ENCODE measurements at regions not wholly inside any gene's neighbourhood (a gene's known extent, or its start where the extent isn't known, plus 50 kb on each side); places are given as distances from the start of the nearest gene placed in this dataset.

DNA sequence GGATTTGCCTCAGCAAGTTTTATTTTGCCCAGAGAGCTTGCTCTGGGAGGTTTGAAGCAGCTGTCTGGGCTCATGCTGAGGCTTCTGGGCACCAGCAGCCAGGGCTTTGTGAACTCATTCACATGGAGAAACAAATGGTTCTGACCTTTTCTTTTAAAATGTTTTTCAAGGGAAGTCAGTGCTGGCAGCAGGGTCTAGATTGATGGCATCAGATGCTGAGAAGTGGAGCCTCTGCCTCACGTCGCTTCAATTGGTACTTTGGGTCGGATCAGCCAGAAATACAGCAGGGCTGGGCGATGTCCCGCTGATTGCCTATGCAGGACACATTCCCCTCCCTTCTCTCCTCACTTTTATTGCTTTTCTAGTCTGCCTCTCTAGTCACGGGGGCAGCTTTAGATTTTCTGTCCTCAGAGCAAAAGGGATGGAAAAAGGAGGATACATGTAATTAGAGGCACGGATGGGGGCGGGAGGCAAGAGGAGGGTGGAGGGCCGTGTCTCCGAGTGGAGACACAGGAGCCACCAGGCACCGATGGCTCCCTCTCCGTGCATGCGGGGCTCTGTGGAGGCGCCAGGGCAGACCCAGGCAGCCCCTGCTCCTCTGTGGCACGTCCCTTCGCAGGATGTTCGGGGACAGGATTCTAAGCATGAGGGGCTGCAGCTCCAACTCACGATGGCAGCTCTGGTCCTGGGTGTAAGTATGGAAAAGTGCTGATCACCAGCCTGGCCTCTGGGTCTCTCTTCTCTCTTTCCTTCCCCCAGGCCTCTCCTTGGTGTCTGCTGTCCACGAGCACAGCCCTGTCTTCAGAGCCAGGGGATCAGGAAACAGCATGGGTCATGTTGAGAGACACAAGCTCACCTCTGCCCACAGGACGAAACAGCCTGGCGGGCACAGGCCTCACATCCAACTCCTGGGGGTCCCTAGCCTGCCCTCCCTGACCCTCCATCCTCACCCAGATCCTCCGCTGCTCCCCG lies 116.1 kb downstream of the FAM43A start:
- no peak for DNase-seq (ENCODE audit: extremely low read depth in 1 of 2, low read depth in 1 of 2)

DNA sequence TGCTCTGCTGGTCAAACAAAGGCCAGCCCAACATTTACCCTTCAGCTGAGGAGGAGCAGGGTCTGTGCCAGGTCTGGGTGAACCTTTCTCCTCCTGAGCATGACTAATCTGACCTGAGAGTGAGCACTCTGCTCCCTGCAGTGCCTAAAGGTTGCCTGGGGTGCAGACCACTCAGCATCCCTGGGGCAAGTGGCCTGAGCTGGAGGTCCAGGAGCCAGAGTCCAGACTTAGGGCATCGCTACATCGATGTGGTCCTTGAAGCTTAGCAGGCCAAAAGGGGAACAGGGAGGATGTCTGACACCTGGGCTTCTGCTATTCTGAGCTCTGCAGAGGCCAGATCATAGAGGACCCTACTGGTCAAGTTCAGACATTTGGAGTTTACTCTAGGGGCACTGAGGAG lies 119.1 kb downstream of the FAM43A start:
- DNase-seq (ENCODE audit: extremely low read depth in 1 of 2, low read depth in 1 of 2) = no peak

DNA sequence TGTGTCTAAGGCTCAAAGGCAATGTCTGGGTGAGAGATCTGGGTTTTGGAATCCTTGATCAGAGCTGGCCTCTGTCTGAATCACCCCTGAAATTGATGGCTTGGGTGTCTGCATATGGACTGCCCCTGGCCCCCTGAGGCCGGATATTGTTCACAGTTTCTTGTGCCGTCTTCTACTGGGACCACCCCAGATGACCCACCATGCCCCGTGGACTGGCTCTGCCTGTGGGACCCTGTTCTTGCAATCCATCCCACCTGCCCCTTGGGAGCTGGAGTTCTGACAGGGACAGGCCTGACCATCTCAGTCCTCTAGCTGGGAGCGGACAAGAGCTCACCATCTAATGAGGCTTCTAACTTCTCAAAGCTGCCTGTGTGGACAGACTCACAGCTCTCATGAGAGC lies 119.9 kb downstream of the FAM43A start:
- DNase-seq (ENCODE audit: extremely low read depth in 1 of 2, low read depth in 1 of 2) = no peak

DNA sequence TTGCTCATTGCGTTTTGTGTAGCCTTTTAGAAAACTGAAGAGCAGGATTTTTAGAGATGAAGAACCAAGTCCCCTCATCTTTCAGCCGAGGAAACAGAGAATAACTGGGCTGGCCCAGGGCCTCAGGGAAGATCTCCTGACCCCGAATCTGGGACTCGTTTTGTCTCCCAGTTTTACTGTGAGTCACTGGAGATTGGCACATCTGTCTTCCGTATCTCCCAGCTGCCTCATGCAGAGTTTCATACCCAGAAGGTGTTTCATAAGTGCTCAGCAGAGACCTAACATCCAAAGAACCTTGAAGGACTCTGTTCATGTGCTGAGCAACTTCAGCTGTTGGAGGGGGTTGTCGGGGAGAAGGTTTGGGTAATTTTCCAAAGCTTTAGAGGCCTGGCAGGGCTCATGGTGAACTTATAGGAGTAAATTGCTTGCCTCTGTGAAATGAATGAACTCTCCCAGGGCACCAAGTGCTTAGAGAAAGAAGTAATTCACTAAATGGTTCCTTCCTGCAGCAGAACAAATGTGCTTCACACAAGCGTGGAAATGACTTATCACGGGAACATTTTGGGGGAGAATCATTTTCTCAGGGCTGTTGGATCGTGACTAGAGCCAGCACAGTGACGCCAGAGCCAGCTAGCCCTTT lies 121.4 kb downstream of the FAM43A start:
- no peak for DNase-seq (ENCODE audit: extremely low read depth in 1 of 2, low read depth in 1 of 2)

DNA sequence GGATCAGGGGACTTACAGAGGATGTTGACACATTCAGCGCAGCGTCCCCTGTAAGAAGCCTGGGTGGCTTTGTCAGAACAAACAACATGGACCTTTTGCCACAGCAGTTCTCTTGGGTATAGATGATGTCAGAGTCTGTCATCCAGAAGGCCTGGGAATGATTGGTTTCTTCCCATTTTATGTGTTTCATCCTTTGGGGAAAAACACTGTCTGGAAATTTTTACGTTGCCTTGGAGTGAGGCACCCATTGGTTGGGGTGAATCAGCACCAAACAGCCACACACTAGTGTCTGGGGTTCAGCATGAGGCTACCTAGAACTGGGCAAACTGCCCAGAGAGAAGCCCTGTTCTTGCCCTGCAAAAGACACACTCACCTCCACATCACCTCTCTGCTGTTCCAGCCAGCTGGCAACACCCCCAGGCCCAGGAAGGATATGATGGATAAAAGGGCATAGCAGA lies 123.0 kb downstream of the FAM43A start:
- DNase-seq (ENCODE audit: extremely low read depth in 1 of 2, low read depth in 1 of 2) = no peak

DNA sequence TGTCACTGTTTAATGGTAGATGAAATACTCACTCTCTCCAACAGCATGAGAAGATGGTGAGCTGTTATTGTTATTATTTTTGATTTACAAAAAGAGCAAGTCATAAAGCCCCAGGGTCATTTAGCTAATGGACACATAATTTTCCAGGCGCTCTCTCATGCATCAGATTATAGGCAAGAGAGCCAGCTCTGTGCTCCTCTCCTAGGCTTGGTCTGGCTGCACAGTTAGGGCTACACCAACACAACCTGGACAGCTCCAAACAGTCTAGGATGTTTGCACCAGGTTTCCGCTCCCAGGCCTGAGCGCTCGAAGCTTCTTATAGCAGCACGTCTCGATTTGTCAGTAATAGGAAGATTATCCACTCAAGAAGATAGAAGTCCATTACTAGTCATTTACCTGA lies 123.7 kb downstream of the FAM43A start:
- no peak for DNase-seq (ENCODE audit: extremely low read depth in 1 of 2, low read depth in 1 of 2)

DNA sequence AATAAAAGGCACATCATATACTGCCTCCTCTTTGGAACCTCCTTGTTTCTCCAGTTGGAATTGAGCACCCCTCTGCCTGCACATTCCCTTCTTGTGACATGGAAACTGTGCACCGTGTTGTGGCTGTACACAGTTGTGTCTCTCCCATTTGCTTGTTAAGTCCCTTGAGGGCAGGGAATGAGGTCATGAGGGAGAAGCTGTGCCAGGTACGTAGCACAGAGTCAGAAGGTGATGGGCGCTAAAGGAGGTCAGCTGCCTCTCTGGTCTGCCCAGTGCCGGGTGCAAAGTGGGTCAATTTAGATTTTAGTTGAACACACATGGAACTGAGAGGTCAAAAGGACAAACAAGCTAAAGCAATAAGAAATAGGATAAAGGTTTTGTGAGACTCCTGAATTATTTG lies 124.4 kb downstream of the FAM43A start:
- DNase-seq (ENCODE audit: extremely low read depth in 1 of 2, low read depth in 1 of 2) = no peak

DNA sequence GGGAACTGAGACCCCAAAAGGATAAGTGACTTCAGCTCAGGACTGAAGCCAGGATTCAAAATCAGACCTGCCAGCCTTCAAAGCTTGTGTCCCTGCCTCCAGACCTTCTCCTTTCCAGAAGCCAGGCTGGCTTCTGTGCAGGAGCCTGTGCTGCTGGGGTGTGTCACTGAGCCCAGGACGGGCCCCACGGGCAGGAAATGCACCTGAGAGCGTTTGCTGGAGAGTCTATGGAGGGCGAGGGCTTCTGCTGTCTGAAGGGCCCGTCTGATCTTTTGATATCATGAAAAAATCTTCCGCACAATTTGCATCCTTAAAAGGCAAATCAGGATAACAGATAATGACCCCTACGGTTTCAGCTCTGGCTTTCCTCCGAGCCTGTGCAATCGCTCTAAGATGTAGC lies 125.4 kb downstream of the FAM43A start:
- no peak for DNase-seq (ENCODE audit: extremely low read depth in 1 of 2, low read depth in 1 of 2)

DNA sequence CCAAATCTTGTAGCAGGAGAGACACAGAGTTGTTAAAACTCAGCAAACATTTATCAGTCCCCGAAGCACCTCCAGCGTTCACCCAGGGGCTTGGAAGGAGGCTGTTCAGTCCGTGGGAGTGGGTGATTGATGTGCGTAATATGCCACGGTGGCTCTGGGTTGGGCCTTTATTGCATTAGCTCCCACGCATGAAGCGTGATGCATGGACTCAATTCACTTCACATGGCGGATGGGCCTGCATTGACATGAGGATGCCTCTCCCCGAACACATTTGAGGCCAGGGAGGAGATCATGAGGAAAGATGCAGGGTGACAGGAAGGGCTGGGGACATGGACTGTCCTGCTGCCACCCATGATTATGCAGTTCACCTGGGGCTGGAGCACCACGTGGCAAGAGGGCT lies 126.5 kb downstream of the FAM43A start:
- DNase-seq (ENCODE audit: extremely low read depth in 1 of 2, low read depth in 1 of 2) = no peak

DNA sequence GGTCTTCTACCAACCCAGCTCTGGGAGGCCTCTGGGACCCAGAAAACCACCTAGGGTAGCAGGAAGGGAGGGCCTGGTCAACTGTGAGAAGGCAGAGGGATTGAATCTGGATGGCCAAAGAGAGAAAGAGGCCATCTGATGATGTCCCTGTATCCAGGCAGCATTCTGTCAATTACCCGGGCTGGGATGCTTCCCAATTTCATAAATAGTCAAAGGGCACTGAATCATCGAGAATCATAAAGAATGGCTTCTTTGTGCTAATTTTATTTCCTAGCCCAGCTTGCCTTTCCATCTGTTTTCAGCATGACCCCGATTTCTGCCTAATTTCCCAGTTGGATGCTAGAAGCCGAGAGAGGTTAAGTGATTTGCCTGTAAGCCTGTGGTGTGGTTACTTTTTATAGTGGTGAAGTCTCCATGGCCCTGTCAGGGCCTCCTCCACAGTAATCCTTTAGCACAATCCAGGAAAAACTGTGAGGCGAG lies 129.2 kb downstream of the FAM43A start:
- no peak for DNase-seq (ENCODE audit: extremely low read depth in 1 of 2, low read depth in 1 of 2)

DNA sequence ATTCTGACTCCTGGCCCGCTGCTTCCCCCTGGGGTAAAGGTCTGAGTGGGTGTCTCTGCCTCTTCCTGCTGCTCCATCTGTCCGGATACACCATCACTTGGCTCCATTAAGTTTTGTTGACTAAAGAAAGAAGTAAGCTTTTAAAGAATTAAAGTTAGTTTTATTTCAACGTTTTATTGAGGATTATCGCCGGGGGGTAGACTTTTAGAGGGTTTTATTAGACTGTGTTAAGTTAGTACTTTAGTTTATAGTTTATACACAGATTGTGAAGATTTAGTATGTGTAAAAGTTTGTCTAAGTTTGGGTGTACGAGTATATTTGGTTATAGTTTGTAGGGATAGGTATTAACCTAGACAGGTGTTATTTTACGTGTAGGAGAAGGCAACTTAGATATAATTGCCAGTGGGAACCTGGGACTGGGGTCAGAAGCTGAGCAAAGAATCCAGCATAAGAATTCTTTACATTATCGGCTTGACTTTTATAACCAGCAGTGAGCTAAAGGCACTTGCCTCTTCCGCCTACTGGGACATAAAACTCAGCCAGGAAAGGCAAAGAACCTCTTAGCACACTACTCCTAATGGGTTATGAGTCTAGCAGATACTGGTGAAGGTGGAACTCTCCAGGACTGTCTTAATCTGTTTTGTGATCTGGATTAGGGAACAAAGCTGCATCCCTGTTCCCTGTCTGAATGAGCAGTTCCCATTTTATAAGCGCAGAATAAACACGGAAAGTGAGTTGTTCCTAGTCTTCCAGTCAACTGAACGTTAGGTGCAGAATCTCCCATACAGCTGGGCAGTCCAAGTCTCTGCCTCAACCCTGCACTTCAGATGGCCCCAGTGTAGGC lies 131.3 kb downstream of the FAM43A start:
- DNase-seq (ENCODE audit: extremely low read depth in 1 of 2, low read depth in 1 of 2) = no peak

DNA sequence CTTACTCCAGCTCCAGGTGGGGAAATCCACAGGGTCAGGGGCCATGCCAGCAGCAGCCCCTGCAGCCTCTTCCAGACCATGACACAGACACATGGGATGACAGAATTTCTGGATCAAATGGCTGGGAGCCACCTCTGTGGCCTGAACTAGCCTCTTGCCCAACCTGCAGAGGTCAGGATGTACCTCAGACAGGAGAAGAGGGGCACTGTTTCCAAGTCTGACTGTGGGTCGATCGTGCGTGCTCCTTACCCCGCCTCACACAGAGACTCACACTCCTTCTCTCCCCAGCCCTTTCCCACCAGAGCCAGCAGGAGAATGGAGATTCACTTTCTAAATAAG lies 131.9 kb downstream of the FAM43A start:
- DNase-seq (ENCODE audit: extremely low read depth in 1 of 2, low read depth in 1 of 2) = no peak

DNA sequence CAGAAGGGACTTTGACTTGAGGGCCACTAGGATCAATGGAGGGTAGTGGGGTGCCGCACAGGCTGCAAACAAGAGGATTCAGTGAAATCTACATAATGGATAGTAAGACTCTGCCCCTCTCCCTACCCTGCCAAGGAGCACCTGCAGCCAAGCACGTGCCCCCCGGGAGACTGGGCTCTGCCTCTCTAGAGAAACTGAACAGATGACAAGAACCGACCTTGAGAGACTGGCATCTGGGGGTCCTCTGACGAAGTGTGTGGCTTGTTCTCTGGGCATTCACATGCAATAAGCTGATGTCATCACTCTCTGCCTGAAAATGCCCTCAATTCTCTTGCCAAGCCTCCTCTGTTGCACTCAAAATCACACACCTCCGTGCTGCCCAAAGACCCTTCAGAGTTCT lies 132.3 kb downstream of the FAM43A start:
- DNase-seq (ENCODE audit: extremely low read depth in 1 of 2, low read depth in 1 of 2) = no peak

DNA sequence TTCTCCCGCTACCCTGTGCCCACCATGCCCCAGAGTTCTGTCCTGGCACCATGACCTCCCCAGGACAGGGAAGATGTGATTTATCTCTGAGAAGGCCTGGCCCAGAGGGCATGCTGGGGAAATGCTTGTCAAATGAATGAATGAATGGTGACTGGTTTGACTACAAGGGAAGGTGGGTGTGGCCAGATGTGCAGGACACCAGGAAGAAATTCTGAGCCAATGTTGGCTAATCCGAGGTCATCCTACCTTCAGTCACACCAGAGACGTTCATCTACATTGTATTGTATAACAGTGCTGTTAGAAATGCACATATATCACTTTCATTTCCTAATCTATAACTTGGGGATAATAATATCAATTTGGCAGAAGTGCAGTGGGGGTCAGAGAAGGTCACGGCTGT lies 138.4 kb downstream of the FAM43A start:
- DNase-seq (ENCODE audit: extremely low read depth in 1 of 2, low read depth in 1 of 2) = no peak

DNA sequence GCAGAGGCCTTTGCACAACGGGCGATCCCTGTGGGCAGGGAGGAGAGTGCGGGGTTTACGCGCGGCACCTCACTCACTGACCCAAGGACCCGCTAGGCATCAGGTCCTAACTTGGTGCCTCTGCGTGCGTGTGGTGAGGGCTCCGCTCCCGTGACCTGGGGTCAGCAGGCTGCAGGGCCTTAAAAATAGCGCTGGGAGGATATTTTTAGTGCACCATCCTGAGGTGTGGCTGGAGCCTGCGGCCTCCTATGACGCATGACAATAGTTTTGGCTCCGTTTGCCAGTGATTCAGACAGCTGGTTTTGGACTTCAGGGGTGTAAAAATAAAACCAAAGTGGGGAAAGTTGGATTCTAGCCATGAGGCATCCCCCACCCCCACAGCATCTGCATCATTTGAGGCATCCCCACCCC lies 139.0 kb downstream of the FAM43A start:
- DNase-seq (ENCODE audit: extremely low read depth in 1 of 2, low read depth in 1 of 2) = no peak

DNA sequence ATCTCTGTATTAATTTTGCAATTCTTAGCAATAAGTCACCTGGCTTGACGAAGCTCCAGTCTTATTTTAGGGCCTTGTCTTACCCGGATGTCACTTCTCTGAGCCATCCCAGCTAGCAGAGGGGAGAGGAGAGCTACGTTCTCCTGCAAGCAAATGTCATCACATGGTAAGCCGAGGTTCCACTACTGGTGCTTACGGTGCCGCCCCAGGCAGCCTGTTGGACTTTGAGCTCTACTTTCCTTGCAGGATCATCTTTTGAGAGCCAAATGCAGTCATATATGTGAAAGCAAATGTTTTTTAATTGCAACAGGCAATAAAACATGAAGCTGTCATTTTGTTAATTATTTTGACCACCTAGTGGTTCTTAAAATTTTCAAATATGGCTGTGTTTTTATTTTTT lies 140.9 kb downstream of the FAM43A start:
- DNase-seq (ENCODE audit: extremely low read depth in 1 of 2, low read depth in 1 of 2) = no peak

DNA sequence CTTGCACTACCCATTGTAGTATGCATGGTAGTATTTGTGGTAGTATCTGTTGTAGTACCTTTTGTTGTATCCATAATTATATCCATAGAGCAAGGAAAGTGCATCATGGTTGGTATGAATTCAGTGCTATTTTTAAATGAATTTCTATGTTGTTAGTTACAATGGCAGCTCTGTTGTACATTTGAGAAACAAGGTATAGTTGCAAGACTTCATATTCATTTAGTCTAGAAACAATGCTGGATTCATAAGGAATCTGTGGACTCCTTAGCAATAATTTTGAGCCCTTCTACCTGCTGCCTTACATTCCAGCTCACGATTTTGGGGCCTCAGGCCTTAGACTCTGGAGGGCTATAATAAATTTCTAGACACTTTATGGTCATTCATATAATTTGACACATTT lies 141.8 kb downstream of the FAM43A start:
- no peak for DNase-seq (ENCODE audit: extremely low read depth in 1 of 2, low read depth in 1 of 2)

DNA sequence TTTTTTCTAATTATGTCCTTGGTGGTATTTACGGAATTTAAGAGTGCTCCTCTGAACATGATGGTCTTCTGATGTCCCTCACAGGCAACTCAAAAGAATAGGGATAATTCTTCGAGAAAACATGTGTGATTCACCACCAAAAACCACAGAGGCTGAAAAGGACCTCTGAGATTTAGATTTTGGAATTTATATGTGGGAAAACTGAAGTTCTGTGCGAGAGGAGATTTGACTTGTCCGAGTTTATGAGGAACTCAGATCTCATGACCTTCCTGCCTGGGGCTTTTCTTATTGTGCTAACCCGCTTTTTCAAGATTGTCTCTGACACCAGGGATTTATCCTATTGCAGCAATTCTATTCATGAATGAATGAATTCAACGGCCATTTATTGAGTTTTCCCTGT lies 142.4 kb downstream of the FAM43A start:
- DNase-seq (ENCODE audit: extremely low read depth in 1 of 2, low read depth in 1 of 2) = no peak

DNA sequence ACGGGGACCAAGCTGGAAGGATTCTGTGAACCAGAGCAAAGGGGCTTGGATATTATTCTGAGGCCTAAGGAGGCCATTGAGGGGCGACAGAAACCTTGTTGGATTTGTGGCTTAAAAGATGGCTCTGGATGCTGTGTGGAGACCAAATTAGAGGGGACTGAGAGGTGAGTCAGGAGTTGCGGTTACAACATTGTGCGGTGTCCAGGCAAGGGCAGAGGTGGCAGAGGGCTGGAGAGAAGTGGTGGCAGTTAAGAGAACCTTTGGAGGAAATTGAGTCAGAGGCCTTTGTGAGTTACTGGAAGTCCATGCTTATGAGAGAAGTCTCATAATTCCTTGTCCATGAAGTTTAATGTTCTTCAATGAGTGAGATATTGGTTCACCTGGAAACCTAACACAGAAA lies 143.2 kb downstream of the FAM43A start:
- no peak for DNase-seq (ENCODE audit: extremely low read depth in 1 of 2, low read depth in 1 of 2)

DNA sequence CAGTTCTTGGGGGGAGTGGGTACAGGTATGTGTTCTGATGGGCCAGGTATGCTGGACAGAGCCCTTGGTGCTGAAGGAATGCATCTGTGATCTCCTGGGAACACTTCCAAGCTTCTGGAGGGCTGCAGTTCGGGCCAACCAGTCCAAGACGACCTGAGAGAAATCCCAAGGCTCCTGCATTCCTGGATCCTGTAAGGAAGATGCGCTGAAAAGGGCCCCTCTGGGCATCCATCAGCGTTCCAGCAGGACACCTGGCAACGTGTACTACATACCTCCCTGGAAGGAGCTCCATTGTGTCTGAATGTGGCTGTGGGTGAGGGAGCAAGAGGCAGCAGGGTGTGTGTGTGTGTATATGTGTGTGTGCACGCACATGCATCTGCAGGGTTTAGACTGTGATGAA lies 144.7 kb downstream of the FAM43A start:
- no peak for DNase-seq (ENCODE audit: extremely low read depth in 1 of 2, low read depth in 1 of 2)

DNA sequence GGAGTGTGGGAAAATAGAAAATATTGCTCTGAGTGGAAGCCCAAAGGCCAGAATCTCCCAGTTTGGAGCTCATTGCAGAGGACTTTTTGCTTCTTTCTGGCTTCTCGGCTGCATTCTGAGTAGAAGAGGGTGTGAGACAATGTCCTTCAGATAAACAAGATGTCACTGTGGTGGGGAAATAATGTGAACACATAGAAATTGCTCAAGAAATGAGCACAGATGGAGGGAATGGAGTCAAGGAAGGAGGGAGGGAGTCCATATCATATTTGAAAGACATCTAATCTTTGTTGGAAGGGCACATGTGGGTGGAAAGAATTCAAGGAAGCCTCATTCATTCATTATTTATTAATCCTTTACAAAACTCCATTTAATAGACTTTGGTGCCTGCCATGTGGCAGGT lies 145.3 kb downstream of the FAM43A start:
- no peak for DNase-seq (ENCODE audit: extremely low read depth in 1 of 2, low read depth in 1 of 2)
